ENCODE measurements at regions not wholly inside any gene's neighbourhood (a gene's known extent, or its start where the extent isn't known, plus 50 kb on each side); places are given as distances from the start of the nearest gene placed in this dataset.

- ATAC-seq (ENCODE audit: low read depth) (no peak), DNase-seq (no peak)
- ChIA-PET POLR2A (no interaction called here), CTCF (no interaction called here)
- Histone ChIP-seq H3K79me2 (ENCODE audit: control insufficient read depth, insufficient read depth, low read length) (no peaks in the 10 kb centered on the region), H4K20me1 (ENCODE audit: control insufficient read depth, insufficient read depth, low read length, poor library complexity, severe bottlenecking) (no peaks in the 10 kb centered on the region), H3K27me3 (replicated peaks in 1 of 4; ENCODE audit: control extremely low read depth in 1 of 4, control insufficient read depth in 3 of 4, insufficient read depth in 4 of 4, low read length in 3 of 4) (peaks cover 0 to 29% (median 12%) of the 10 kb centered on the region in 4 experiments), H3K36me3 (replicated peaks in 1 of 2; ENCODE audit: control extremely low read depth in 1 of 2, control insufficient read depth in 1 of 2, extremely low read depth in 1 of 2, insufficient read depth in 2 of 2, low read length in 1 of 2) (no peaks in the 10 kb centered on the region), H3K9ac (ENCODE audit: low read length) (no peak overlapping the region), H3K9me3 (ENCODE audit: control extremely low read depth in 1 of 3, control insufficient read depth in 2 of 3, insufficient read depth in 1 of 3, low read length in 2 of 3) (peaks cover 0 to 8% (median 0%) of the 10 kb centered on the region in 3 donors), H3K27ac (ENCODE audit: low read length in 2 of 2) (no peak overlapping the region), H2AFZ (ENCODE audit: insufficient read depth, low read depth, low read length, poor library complexity, severe bottlenecking) (no peak overlapping the region), H3K4me3 (ENCODE audit: control extremely low read depth in 1 of 5, extremely low read depth in 1 of 5, insufficient read depth in 1 of 5, low read depth in 2 of 5, low read length in 4 of 5) (no peak overlapping the region), H3K4me1 (ENCODE audit: control insufficient read depth in 2 of 2, insufficient read depth in 2 of 2, low read length in 2 of 2) (peaks cover 7 to 15% of the 10 kb centered on the region in 2 donors), H3K4me2 (replicated peaks; ENCODE audit: low read depth, low read length, poor library complexity, severe bottlenecking) (no peak overlapping the region)
- H3K4me1 Mint-ChIP-seq = peaks cover 13% of the 10 kb centered on the region
- H3K27me3 Mint-ChIP-seq = peaks cover 44% of the 10 kb centered on the region
- WGBS (ENCODE audit: insufficient coverage) = 93% methylated on average over 12 of the region's 13 CpGs
- no peak for TF ChIP-seq EZH2 (IDR thresholded peaks at IDR 0.05; ENCODE audit: borderline replicate concordance, insufficient read depth, low read depth, low read length, poor library complexity, severe bottlenecking)
- TF ChIP-seq, protein P1, sequence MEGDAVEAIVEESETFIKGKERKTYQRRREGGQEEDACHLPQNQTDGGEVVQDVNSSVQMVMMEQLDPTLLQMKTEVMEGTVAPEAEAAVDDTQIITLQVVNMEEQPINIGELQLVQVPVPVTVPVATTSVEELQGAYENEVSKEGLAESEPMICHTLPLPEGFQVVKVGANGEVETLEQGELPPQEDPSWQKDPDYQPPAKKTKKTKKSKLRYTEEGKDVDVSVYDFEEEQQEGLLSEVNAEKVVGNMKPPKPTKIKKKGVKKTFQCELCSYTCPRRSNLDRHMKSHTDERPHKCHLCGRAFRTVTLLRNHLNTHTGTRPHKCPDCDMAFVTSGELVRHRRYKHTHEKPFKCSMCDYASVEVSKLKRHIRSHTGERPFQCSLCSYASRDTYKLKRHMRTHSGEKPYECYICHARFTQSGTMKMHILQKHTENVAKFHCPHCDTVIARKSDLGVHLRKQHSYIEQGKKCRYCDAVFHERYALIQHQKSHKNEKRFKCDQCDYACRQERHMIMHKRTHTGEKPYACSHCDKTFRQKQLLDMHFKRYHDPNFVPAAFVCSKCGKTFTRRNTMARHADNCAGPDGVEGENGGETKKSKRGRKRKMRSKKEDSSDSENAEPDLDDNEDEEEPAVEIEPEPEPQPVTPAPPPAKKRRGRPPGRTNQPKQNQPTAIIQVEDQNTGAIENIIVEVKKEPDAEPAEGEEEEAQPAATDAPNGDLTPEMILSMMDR (IDR thresholded peaks at IDR 0.05) = no peak
- no peak overlapping the region for H3K4me3 Mint-ChIP-seq
- no peak overlapping the region for H3K27ac Mint-ChIP-seq
- intact Hi-C loops (cut with micrococcal nuclease) = no loop called here
- peaks cover 6% of the 10 kb centered on the region for H3K9me3 Mint-ChIP-seq (ENCODE audit: insufficient read depth)
Observed at GRCh38 chr4:41358647-41359421, 102.1 kb downstream of the UCHL1 start.

DNA sequence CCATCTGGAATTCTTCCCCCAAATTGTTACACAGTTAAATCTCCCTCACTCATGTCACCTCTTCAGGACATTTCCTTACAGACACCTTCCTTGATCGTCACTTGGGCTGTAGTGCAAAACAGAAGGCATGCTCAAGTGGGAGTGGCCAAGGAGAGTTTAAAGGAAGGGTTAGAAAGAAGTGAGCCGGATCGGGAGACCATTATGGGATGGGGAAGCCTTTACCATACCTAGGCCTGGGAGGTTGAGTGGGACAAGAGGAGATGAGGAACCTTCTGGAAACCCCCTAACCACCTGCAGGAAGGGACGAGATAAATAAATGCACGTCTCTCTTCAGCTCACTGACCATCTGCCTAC lies 102.7 kb downstream of the UCHL1 start:
- H3K27me3 ChIP-seq (replicated peaks in 1 of 4; ENCODE audit: control extremely low read depth in 1 of 4, control insufficient read depth in 3 of 4, insufficient read depth in 4 of 4, low read length in 3 of 4) = peaks cover 0 to 29% (median 12%) of the 10 kb centered on the region in 4 experiments
- peaks cover 7 to 15% of the 10 kb centered on the region in 2 donors for H3K4me1 ChIP-seq (ENCODE audit: control insufficient read depth in 2 of 2, insufficient read depth in 2 of 2, low read length in 2 of 2)
- no peak overlapping the region for H3K4me2 ChIP-seq (replicated peaks; ENCODE audit: low read depth, low read length, poor library complexity, severe bottlenecking)
- H3K79me2 ChIP-seq (ENCODE audit: control insufficient read depth, insufficient read depth, low read length) = no peaks in the 10 kb centered on the region
- H3K27me3 Mint-ChIP-seq = peaks cover 44% of the 10 kb centered on the region
- no peak for ATAC-seq (ENCODE audit: low read depth)
- 20% methylated on average over 1 of the region's 5 CpGs for WGBS (ENCODE audit: insufficient coverage)
- peaks cover 13% of the 10 kb centered on the region for H3K4me1 Mint-ChIP-seq
- ChIA-PET POLR2A (no interaction called here), CTCF (no interaction called here)
- no peak for DNase-seq
- no peak overlapping the region for H3K27ac ChIP-seq (ENCODE audit: low read length in 2 of 2)
- H3K4me3 Mint-ChIP-seq = peak overlapping the region; percentile 32
- no peak overlapping the region for H3K9ac ChIP-seq (ENCODE audit: low read length)
- H3K27ac Mint-ChIP-seq = no peak overlapping the region
- intact Hi-C loops (cut with micrococcal nuclease) = no loop called here
- peaks cover 6% of the 10 kb centered on the region for H3K9me3 Mint-ChIP-seq (ENCODE audit: insufficient read depth)
- TF ChIP-seq, protein P1 (IDR thresholded peaks at IDR 0.05) = no peak
- no peak for TF ChIP-seq EZH2 (IDR thresholded peaks at IDR 0.05; ENCODE audit: borderline replicate concordance, insufficient read depth, low read depth, low read length, poor library complexity, severe bottlenecking)
- H3K36me3 ChIP-seq (replicated peaks in 1 of 2; ENCODE audit: control extremely low read depth in 1 of 2, control insufficient read depth in 1 of 2, extremely low read depth in 1 of 2, insufficient read depth in 2 of 2, low read length in 1 of 2) = no peaks in the 10 kb centered on the region
- H3K9me3 ChIP-seq (ENCODE audit: control extremely low read depth in 1 of 3, control insufficient read depth in 2 of 3, insufficient read depth in 1 of 3, low read length in 2 of 3) = peaks cover 0 to 8% (median 0%) of the 10 kb centered on the region in 3 donors
- H2AFZ ChIP-seq (ENCODE audit: insufficient read depth, low read depth, low read length, poor library complexity, severe bottlenecking) = no peak overlapping the region
- H4K20me1 ChIP-seq (ENCODE audit: control insufficient read depth, insufficient read depth, low read length, poor library complexity, severe bottlenecking) = no peaks in the 10 kb centered on the region
- no peak overlapping the region for H3K4me3 ChIP-seq (ENCODE audit: control extremely low read depth in 1 of 5, extremely low read depth in 1 of 5, insufficient read depth in 1 of 5, low read depth in 2 of 5, low read length in 4 of 5)

Measured in B cell (primary cell).